Glutamatergic neuron (in vitro differentiated cells): ENCODE measurements at regions not wholly inside any gene's neighbourhood (a gene's known extent, or its start where the extent isn't known, plus 50 kb on each side); places are given as distances from the start of the nearest gene placed in this dataset.
"Not testable (repeated sequence)": the region's sequence is repeated elsewhere in the genome, so short reads cannot be mapped to it uniquely, and the experiment has no call there.

Experiments used
- DNase-seq: peaks from one replicate; pipeline ENCODE4 v3.0.0; 2022
- H3K27ac Mint-ChIP-seq: one replicate; pipeline ENCODE4 v1.8.0; 2020; ENCODE audit warnings: mild to moderate bottlenecking, mixed read lengths, inconsistent platforms; ENCODE audit not compliant: unreplicated experiment
- H3K27me3 Mint-ChIP-seq: one replicate; pipeline ENCODE4 v1.8.0; 2020; ENCODE audit warnings: mild to moderate bottlenecking, moderate library complexity, mixed read lengths, inconsistent platforms; ENCODE audit not compliant: unreplicated experiment
- H3K36me3 Mint-ChIP-seq: one replicate; pipeline ENCODE4 v1.8.0; 2020; ENCODE audit warnings: mild to moderate bottlenecking, mixed read lengths, inconsistent platforms; ENCODE audit not compliant: unreplicated experiment
- H3K4me1 Mint-ChIP-seq: one replicate; pipeline ENCODE4 v1.8.0; 2020; ENCODE audit warnings: mild to moderate bottlenecking, low read depth, mixed read lengths, inconsistent platforms; ENCODE audit not compliant: unreplicated experiment
- H3K4me3 Mint-ChIP-seq: one replicate; pipeline ENCODE4 v1.8.0; 2020; ENCODE audit warnings: mild to moderate bottlenecking, mixed read lengths, inconsistent platforms; ENCODE audit not compliant: unreplicated experiment
- H3K9me3 Mint-ChIP-seq: one replicate; pipeline ENCODE4 v1.8.0; 2020; ENCODE audit warnings: mild to moderate bottlenecking, moderate library complexity, mixed read lengths, inconsistent platforms; ENCODE audit not compliant: unreplicated experiment
- CTCF ChIP-seq: fragments of 200-600 bp; sonication (generic); IDR thresholded peaks from one replicate; pipeline ENCODE4 v1.5.0; 2021; ENCODE audit not compliant: partially characterized antibody, unreplicated experiment

GRCh38 chr13:94799299-94799698, 87.0 kb upstream of the SOX21 start:
- H3K27ac Mint-ChIP-seq, result no peak overlapping the region
- no peak for DNase-seq
- TF ChIP-seq CTCF, result no peak
- no peaks in the 10 kb centered on the region for H3K36me3 Mint-ChIP-seq
- no peak overlapping the region for H3K4me3 Mint-ChIP-seq
- H3K4me1 Mint-ChIP-seq, result no peaks in the 10 kb centered on the region
- no peaks in the 10 kb centered on the region for H3K27me3 Mint-ChIP-seq
- H3K9me3 Mint-ChIP-seq, result no peaks in the 10 kb centered on the region

GRCh38 chr13:94798738-94799137, 86.4 kb upstream of the SOX21 start:
- Mint-ChIP-seq H3K4me3 (no peak overlapping the region), H3K4me1 (no peaks in the 10 kb centered on the region), H3K36me3 (no peaks in the 10 kb centered on the region), H3K9me3 (no peaks in the 10 kb centered on the region), H3K27me3 (peaks cover 1% of the 10 kb centered on the region), H3K27ac (no peak overlapping the region)
- TF ChIP-seq CTCF, result no peak
- DNase-seq, result no peak

- no peak overlapping the region for H3K27ac Mint-ChIP-seq
- no peaks in the 10 kb centered on the region for H3K9me3 Mint-ChIP-seq
- no peaks in the 10 kb centered on the region for H3K36me3 Mint-ChIP-seq
- peaks cover 1% of the 10 kb centered on the region for H3K27me3 Mint-ChIP-seq
- TF ChIP-seq CTCF, result no peak
- no peaks in the 10 kb centered on the region for H3K4me1 Mint-ChIP-seq
- DNase-seq, result no peak
- no peak overlapping the region for H3K4me3 Mint-ChIP-seq
These were observed 82.9 kb upstream of the SOX21 start for GRCh38 chr13:94795292-94795691.

- DNase-seq, H3K9me3 Mint-ChIP-seq, H3K4me1 Mint-ChIP-seq, H3K36me3 Mint-ChIP-seq, H3K4me3 Mint-ChIP-seq, H3K27ac Mint-ChIP-seq, H3K27me3 Mint-ChIP-seq: not testable (repeated sequence)
These were observed 73.9 kb upstream of the SOX21 start for GRCh38 chr13:94786246-94786645.

- peaks cover 4% of the 10 kb centered on the region for H3K9me3 Mint-ChIP-seq
- H3K4me1 Mint-ChIP-seq, result no peaks in the 10 kb centered on the region
- TF ChIP-seq CTCF, result no peak
- H3K27ac Mint-ChIP-seq, result no peak overlapping the region
- H3K27me3 Mint-ChIP-seq, result no peaks in the 10 kb centered on the region
- H3K36me3 Mint-ChIP-seq, result no peaks in the 10 kb centered on the region
- DNase-seq, result no peak
- no peak overlapping the region for H3K4me3 Mint-ChIP-seq
These were observed 71.7 kb upstream of the SOX21 start for GRCh38 chr13:94784066-94784465.

GRCh38 chr13:94783489-94783888, 71.1 kb upstream of the SOX21 start:
- H3K9me3 Mint-ChIP-seq, result peaks cover 4% of the 10 kb centered on the region
- no peak overlapping the region for H3K27ac Mint-ChIP-seq
- no peak overlapping the region for H3K4me3 Mint-ChIP-seq
- H3K36me3 Mint-ChIP-seq, result no peaks in the 10 kb centered on the region
- H3K4me1 Mint-ChIP-seq, result no peaks in the 10 kb centered on the region
- H3K27me3 Mint-ChIP-seq, result no peaks in the 10 kb centered on the region
- DNase-seq, result no peak
- TF ChIP-seq CTCF, result no peak
